Stimulated activated naive CD8-positive, alpha-beta T cell treated with anti-CD3 and anti-CD28 coated beads, Interleukin-15, Interleukin-2, amounts not matched to agents 100 U/mL and 50 U/mL, for 24 hours (primary cell): ENCODE measurements at regions not wholly inside any gene's neighbourhood (a gene's known extent, or its start where the extent isn't known, plus 50 kb on each side); places are given as distances from the start of the nearest gene placed in this dataset.
"Not testable (repeated sequence)": the region's sequence is repeated elsewhere in the genome, so short reads cannot be mapped to it uniquely, and the experiment has no call there.

ENCODE experiments used
- ATAC-seq: fragments of 150-1000 bp; cut with Tn5 transposase; one replicate; pipeline ENCODE4 v1.10.0; 2021
- DNase-seq: peaks from one replicate; pipeline ENCODE4 v3.0.0; 2021

GRCh38 chr1:83090195-83090594, 908.7 kb downstream of the TTLL7 start:
- no peak for ATAC-seq

GRCh38 chr1:83087851-83088250, 911.1 kb downstream of the TTLL7 start:
- ATAC-seq (no peak), DNase-seq (no peak)

More at GRCh38 chr1:83090195-83090594, 908.7 kb downstream of the TTLL7 start:
- DNase-seq, result no peak

GRCh38 chr1:83086986-83087512, 911.9 kb downstream of the TTLL7 start:
- ATAC-seq, result no peak
- DNase-seq, result no peak

- ATAC-seq (no peak), DNase-seq (no peak)
These were observed 912.6 kb downstream of the TTLL7 start for GRCh38 chr1:83086346-83086745.

GRCh38 chr1:83083589-83084224, 915.2 kb downstream of the TTLL7 start:
- no peak for DNase-seq
- no peak for ATAC-seq

GRCh38 chr1:83077411-83077810, 921.5 kb downstream of the TTLL7 start:
- ATAC-seq, result no peak
- DNase-seq, result no peak

GRCh38 chr1:83075107-83075506, 923.8 kb downstream of the TTLL7 start:
- ATAC-seq (no peak), DNase-seq (no peak)

GRCh38 chr1:83067954-83068353, 931.0 kb downstream of the TTLL7 start:
- ATAC-seq (no peak), DNase-seq (no peak)

- no peak for ATAC-seq
- DNase-seq, result no peak
These were observed 932.8 kb downstream of the TTLL7 start for GRCh38 chr1:83065952-83066727.

GRCh38 chr1:83064589-83065242, 934.2 kb downstream of the TTLL7 start:
- DNase-seq, result no peak

GRCh38 chr1:83060651-83061390, 938.1 kb downstream of the TTLL7 start:
- DNase-seq (no peak), ATAC-seq (no peak)

More at GRCh38 chr1:83064589-83065242, 934.2 kb downstream of the TTLL7 start:
- ATAC-seq, result no peak

GRCh38 chr1:83060221-83060620, 938.7 kb downstream of the TTLL7 start:
- no peak for DNase-seq
- no peak for ATAC-seq

GRCh38 chr1:83058327-83058726, 940.6 kb downstream of the TTLL7 start:
- no peak for DNase-seq
- no peak for ATAC-seq

GRCh38 chr1:83055391-83056170, 943.4 kb downstream of the TTLL7 start:
- no peak for ATAC-seq

GRCh38 chr1:83053446-83053845, 945.5 kb downstream of the TTLL7 start:
- ATAC-seq (no peak), DNase-seq (no peak)

More at GRCh38 chr1:83055391-83056170, 943.4 kb downstream of the TTLL7 start:
- DNase-seq, result no peak

- DNase-seq (no peak), ATAC-seq (no peak)
These were observed 946.1 kb downstream of the TTLL7 start for GRCh38 chr1:83052865-83053264.

GRCh38 chr1:83051053-83051452, 947.9 kb downstream of the TTLL7 start:
- ATAC-seq, DNase-seq: not testable (repeated sequence)

- no peak for DNase-seq
These were observed 955.7 kb downstream of the TTLL7 start for GRCh38 chr1:83043244-83043643.

GRCh38 chr1:83039091-83039490, 959.8 kb downstream of the TTLL7 start:
- not testable (repeated sequence) for ATAC-seq, DNase-seq

More at GRCh38 chr1:83043244-83043643, 955.7 kb downstream of the TTLL7 start:
- ATAC-seq, result no peak

- ATAC-seq (no peak), DNase-seq (no peak)
These were observed 964.1 kb downstream of the TTLL7 start for GRCh38 chr1:83034851-83035250.

GRCh38 chr1:83033682-83034081, 965.2 kb downstream of the TTLL7 start:
- DNase-seq, result no peak
- no peak for ATAC-seq
